H9 (cell line): ENCODE measurements at regions not wholly inside any gene's neighbourhood (a gene's known extent, or its start where the extent isn't known, plus 50 kb on each side); places are given as distances from the start of the nearest gene placed in this dataset.

Experiments
- DNase-seq: peaks from one replicate; pipeline ENCODE4 v3.0.0-alpha.2; 2017
- H2AFZ ChIP-seq: one replicate; pipeline ENCODE4 v1.6.1; 2013; ENCODE audit warnings: mild to moderate bottlenecking, low read length, control low read depth, moderate library complexity
- H2AK5ac ChIP-seq: 2 replicates; pipeline ENCODE4 v1.6.1; 2013; ENCODE audit warnings: low read length, control low read depth, mixed read lengths; ENCODE audit not compliant: insufficient read length
- H2BK120ac ChIP-seq: one replicate; pipeline ENCODE4 v1.6.1; 2013; ENCODE audit warnings: low read depth, mild to moderate bottlenecking, low read length, control low read depth, inconsistent platforms; ENCODE audit not compliant: poor library complexity, severe bottlenecking
- H2BK12ac ChIP-seq: 2 replicates; pipeline ENCODE4 v1.6.1; 2013; ENCODE audit warnings: low read length, control low read depth, mixed read lengths, low read depth; ENCODE audit not compliant: insufficient read length
- H2BK15ac ChIP-seq: 2 replicates; pipeline ENCODE4 v1.6.1; 2013; ENCODE audit warnings: low read depth, low read length, control low read depth
- H2BK20ac ChIP-seq: one replicate; pipeline ENCODE4 v1.6.1; 2013; ENCODE audit warnings: low read depth, mild to moderate bottlenecking, low read length, control low read depth, inconsistent platforms; ENCODE audit not compliant: poor library complexity, severe bottlenecking
- H2BK5ac ChIP-seq: 2 replicates; pipeline ENCODE4 v1.6.1; 2013; ENCODE audit warnings: low read length, control low read depth, mixed read lengths; ENCODE audit not compliant: insufficient read length
- H3K14ac ChIP-seq: 2 replicates; pipeline ENCODE4 v1.6.1; 2013; ENCODE audit warnings: low read length, control low read depth; ENCODE audit not compliant: insufficient read depth
- H3K18ac ChIP-seq: 2 replicates; pipeline ENCODE4 v1.6.1; 2013; ENCODE audit warnings: low read depth, mild to moderate bottlenecking, mixed read lengths, low read length, control low read depth; ENCODE audit not compliant: insufficient read length
- H3K23ac ChIP-seq: 2 replicates; pipeline ENCODE4 v1.6.1; 2013; ENCODE audit warnings: low read length, control low read depth, mixed read lengths, low read depth; ENCODE audit not compliant: insufficient read length
- H3K23me2 ChIP-seq: 2 replicates; pipeline ENCODE4 v1.6.1; 2013; ENCODE audit warnings: low read depth, mild to moderate bottlenecking, mixed read lengths, low read length, control low read depth; ENCODE audit not compliant: insufficient read length, poor library complexity, severe bottlenecking
- H3K27ac ChIP-seq: 2 replicates; pipeline ENCODE4 v1.5.1; 2013; ENCODE audit warnings: low read length, control low read depth, mixed read lengths, low read depth; ENCODE audit not compliant: insufficient read length
- H3K27me3 ChIP-seq: 2 replicates; pipeline ENCODE4 v1.6.1; 2013; ENCODE audit warnings: low read length, control low read depth, inconsistent platforms; ENCODE audit not compliant: insufficient read depth
- H3K4ac ChIP-seq: 2 replicates; pipeline ENCODE4 v1.6.1; 2013; ENCODE audit warnings: low read depth, mild to moderate bottlenecking, control low read depth, inconsistent platforms, low read length, moderate library complexity
- H3K4me1 ChIP-seq: 2 replicates; pipeline ENCODE4 v1.6.1; 2013; ENCODE audit warnings: low read length, control low read depth, inconsistent platforms; ENCODE audit not compliant: insufficient read depth
- H3K4me2 ChIP-seq: 2 replicates; pipeline ENCODE4 v1.6.1; 2013; ENCODE audit warnings: low read length, control low read depth, mixed read lengths; ENCODE audit not compliant: insufficient read length, insufficient read depth
- H3K56ac ChIP-seq: 2 replicates; pipeline ENCODE4 v1.6.1; 2013; ENCODE audit warnings: low read depth, mild to moderate bottlenecking, mixed read lengths, low read length, control low read depth; ENCODE audit not compliant: insufficient read length
- H3K79me1 ChIP-seq: 2 replicates; pipeline ENCODE4 v1.6.1; 2013; ENCODE audit warnings: low read depth, mild to moderate bottlenecking, moderate library complexity, low read length, control low read depth, inconsistent platforms; ENCODE audit not compliant: insufficient read depth, poor library complexity, severe bottlenecking
- H3K79me2 ChIP-seq: 2 replicates; pipeline ENCODE4 v1.6.1; 2013; ENCODE audit warnings: low read length, control low read depth, inconsistent platforms; ENCODE audit not compliant: insufficient read depth
- H3K9ac ChIP-seq: 2 replicates; pipeline ENCODE4 v1.6.1; 2013; ENCODE audit warnings: low read length, control low read depth, mixed read lengths; ENCODE audit not compliant: insufficient read length; ENCODE audit errors: extremely low read depth
- H3K9me3 ChIP-seq: one replicate; pipeline ENCODE4 v1.6.1; 2013; ENCODE audit warnings: low read depth, low read length, inconsistent platforms; ENCODE audit not compliant: control insufficient read depth
- H3T11ph ChIP-seq: one replicate; pipeline ENCODE4 v1.6.1; 2013; ENCODE audit warnings: mild to moderate bottlenecking, low read length, control low read depth, inconsistent platforms
- H4K20me1 ChIP-seq: one replicate; pipeline ENCODE4 v1.6.1; 2013; ENCODE audit not compliant: control insufficient read depth, insufficient read length, insufficient read depth
- H4K5ac ChIP-seq: 2 replicates; pipeline ENCODE4 v1.6.1; 2013; ENCODE audit warnings: low read depth, mild to moderate bottlenecking, mixed read lengths, low read length, control low read depth; ENCODE audit not compliant: insufficient read length
- H4K8ac ChIP-seq: replicated peaks from 2 replicates; pipeline ENCODE4 v1.6.1; 2013; ENCODE audit warnings: low read length, control low read depth, mixed read lengths, low read depth; ENCODE audit not compliant: insufficient read length
- H4K91ac ChIP-seq: 2 replicates; pipeline ENCODE4 v1.6.1; 2013; ENCODE audit warnings: low read depth, mild to moderate bottlenecking, moderate library complexity, mixed read lengths, low read length, control low read depth; ENCODE audit not compliant: insufficient read length
- H3K27ac Mint-ChIP-seq, 3 experiments: 2 replicates in 2 of 3; 3 replicates in 1 of 3; pipeline ENCODE4 v1.8.0; 2020 to 2021; ENCODE audit warnings: mixed read lengths in 3 of 3, mild to moderate bottlenecking in 1 of 3, moderate library complexity in 1 of 3
- H3K27me3 Mint-ChIP-seq: 2 replicates; pipeline ENCODE4 v1.8.0; 2021; ENCODE audit warnings: low read depth, mild to moderate bottlenecking, moderate library complexity, mixed read lengths
- H3K36me3 Mint-ChIP-seq, 3 experiments: 2 replicates in 2 of 3; 3 replicates in 1 of 3; pipeline ENCODE4 v1.8.0; 2020 to 2021; ENCODE audit warnings: low read depth in 3 of 3, mixed read lengths in 3 of 3; ENCODE audit not compliant: insufficient read depth in 1 of 3
- H3K4me1 Mint-ChIP-seq, 2 experiments: 2 replicates each; pipeline ENCODE4 v1.8.0; 2020; ENCODE audit warnings: mixed read lengths in 2 of 2
- H3K4me3 Mint-ChIP-seq, 2 experiments: 2 replicates in 1 of 2; 3 replicates in 1 of 2; pipeline ENCODE4 v1.8.0; 2020 to 2021; ENCODE audit warnings: mild to moderate bottlenecking in 2 of 2, mixed read lengths in 2 of 2, moderate library complexity in 1 of 2
- H3K9me3 Mint-ChIP-seq, 2 experiments: 2 replicates in 1 of 2; 3 replicates in 1 of 2; pipeline ENCODE4 v1.8.0; 2020; ENCODE audit warnings: mild to moderate bottlenecking in 2 of 2, mixed read lengths in 2 of 2, moderate library complexity in 1 of 2
- WGBS: extraction: QIAGEN DNeasy Blood & Tissue Kit; methylation state at CpG from one replicate; pipeline ENCODE4 v1.1.7; 2013; ENCODE audit warnings: missing lambda C conversion rate, low lambda C conversion rate, mixed read lengths; ENCODE audit not compliant: insufficient read length; ENCODE audit errors: extremely low coverage; 5-methylcytosine and 5-hydroxymethylcytosine counted together
- TF ChIP-seq, protein P1 (sequence below): fragments of 200-600 bp; sonication (generic); conservative IDR thresholded peaks from 3 replicates; pipeline ENCODE4 v1.8.0; 2021; ENCODE audit warnings: antibody characterized with exemption, mild to moderate bottlenecking

DNA sequence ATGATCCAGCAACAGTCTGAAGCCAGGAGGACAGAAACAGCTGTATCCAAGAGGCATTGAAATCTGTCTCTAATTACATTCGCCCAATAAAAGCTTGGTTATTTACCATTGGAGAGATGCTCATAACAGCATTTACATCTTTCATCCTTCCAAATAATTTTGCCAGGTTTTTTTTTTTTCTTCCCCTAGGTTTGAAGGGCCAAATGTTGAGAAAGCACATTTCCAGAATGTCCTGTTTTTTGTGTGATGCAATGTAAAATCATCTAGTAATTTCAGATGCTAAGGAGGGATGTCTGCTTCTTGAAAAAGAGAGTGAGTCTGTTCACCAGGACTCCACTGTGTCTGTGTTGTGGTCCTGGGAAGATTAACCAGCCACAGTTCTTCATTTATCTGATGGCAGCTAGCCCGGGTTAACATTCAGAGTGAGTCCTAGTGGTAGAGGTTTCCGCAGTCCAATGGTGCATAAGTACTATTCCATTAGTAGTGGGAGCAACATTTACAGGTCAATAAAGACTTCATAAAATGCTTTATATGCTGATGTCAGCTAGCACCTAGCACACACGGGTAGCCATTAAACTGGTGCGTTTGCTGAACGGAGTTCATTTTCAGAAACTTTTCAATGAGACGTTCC lies 406.8 kb downstream of the STIM2 start:
- H2AK5ac ChIP-seq = no peak overlapping the region
- H2AFZ ChIP-seq = no peak overlapping the region
- H3K23ac ChIP-seq = no peak overlapping the region
- no peak overlapping the region for H4K91ac ChIP-seq
- no peak overlapping the region for H4K8ac ChIP-seq
- H3K9ac ChIP-seq = no peak overlapping the region
- H3K27me3 ChIP-seq = no peaks in the 10 kb centered on the region
- H3K4me2 ChIP-seq = no peak overlapping the region
- H3K9me3 Mint-ChIP-seq = no peaks in the 10 kb centered on the region
- H2BK120ac ChIP-seq = no peak overlapping the region
- H3K36me3 Mint-ChIP-seq = no peaks in the 10 kb centered on the region
- H3K18ac ChIP-seq = no peak overlapping the region
- H4K20me1 ChIP-seq = no peaks in the 10 kb centered on the region
- WGBS = no CpG with 5 or more reads among the region's 7 CpGs
- no peak overlapping the region for H3K14ac ChIP-seq
- no peaks in the 10 kb centered on the region for H3K79me2 ChIP-seq
- no peak for DNase-seq
- no peaks in the 10 kb centered on the region for H3K27me3 Mint-ChIP-seq
- H2BK12ac ChIP-seq = no peak overlapping the region
- no peak overlapping the region for H3T11ph ChIP-seq
- no peaks in the 10 kb centered on the region for H3K9me3 ChIP-seq
- no peak overlapping the region for H3K4me3 Mint-ChIP-seq
- no peak overlapping the region for H2BK5ac ChIP-seq
- H4K5ac ChIP-seq = no peak overlapping the region
- H3K4me1 ChIP-seq = no peaks in the 10 kb centered on the region; the same call in 1 of the 2 replicates
- no peak overlapping the region for H3K4ac ChIP-seq
- no peak overlapping the region for H2BK15ac ChIP-seq
- H2BK20ac ChIP-seq = no peak overlapping the region
- no peaks in the 10 kb centered on the region for H3K23me2 ChIP-seq
- no peak overlapping the region for H3K56ac ChIP-seq
- no peak overlapping the region for H3K27ac Mint-ChIP-seq
- TF ChIP-seq, protein P1, sequence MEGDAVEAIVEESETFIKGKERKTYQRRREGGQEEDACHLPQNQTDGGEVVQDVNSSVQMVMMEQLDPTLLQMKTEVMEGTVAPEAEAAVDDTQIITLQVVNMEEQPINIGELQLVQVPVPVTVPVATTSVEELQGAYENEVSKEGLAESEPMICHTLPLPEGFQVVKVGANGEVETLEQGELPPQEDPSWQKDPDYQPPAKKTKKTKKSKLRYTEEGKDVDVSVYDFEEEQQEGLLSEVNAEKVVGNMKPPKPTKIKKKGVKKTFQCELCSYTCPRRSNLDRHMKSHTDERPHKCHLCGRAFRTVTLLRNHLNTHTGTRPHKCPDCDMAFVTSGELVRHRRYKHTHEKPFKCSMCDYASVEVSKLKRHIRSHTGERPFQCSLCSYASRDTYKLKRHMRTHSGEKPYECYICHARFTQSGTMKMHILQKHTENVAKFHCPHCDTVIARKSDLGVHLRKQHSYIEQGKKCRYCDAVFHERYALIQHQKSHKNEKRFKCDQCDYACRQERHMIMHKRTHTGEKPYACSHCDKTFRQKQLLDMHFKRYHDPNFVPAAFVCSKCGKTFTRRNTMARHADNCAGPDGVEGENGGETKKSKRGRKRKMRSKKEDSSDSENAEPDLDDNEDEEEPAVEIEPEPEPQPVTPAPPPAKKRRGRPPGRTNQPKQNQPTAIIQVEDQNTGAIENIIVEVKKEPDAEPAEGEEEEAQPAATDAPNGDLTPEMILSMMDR = no peak
- no peaks in the 10 kb centered on the region for H3K79me1 ChIP-seq
- H3K4me1 Mint-ChIP-seq = peaks cover 21 to 23% of the 10 kb centered on the region in 2 experiments
- no peak overlapping the region for H3K27ac ChIP-seq
